HG03064 (cell line): ENCODE measurements at regions not wholly inside any gene's neighbourhood (a gene's known extent, or its start where the extent isn't known, plus 50 kb on each side); places are given as distances from the start of the nearest gene placed in this dataset.

Source experiments
- ATAC-seq: cut with Tn5 transposase; IDR thresholded peaks from one replicate; pipeline ENCODE4 v1.9.1; 2021; ENCODE audit warnings: low read depth; ENCODE audit not compliant: unreplicated experiment

- ATAC-seq: no peak
These were observed 168.7 kb upstream of the ITGB1 start for GRCh38 chr10:33126742-33127141.

GRCh38 chr10:33125522-33126517, 167.8 kb upstream of the ITGB1 start:
- ATAC-seq: no peak

- no peak for ATAC-seq
These were observed 167.1 kb upstream of the ITGB1 start for GRCh38 chr10:33125111-33125510.

GRCh38 chr10:33123680-33124079, 165.7 kb upstream of the ITGB1 start:
- ATAC-seq: no peak

GRCh38 chr10:33122014-33122809, 164.2 kb upstream of the ITGB1 start:
- ATAC-seq: no peak

- ATAC-seq: no peak
These were observed 162.7 kb upstream of the ITGB1 start for GRCh38 chr10:33120700-33121099.

- ATAC-seq: no peak
These were observed 162.2 kb upstream of the ITGB1 start for GRCh38 chr10:33120275-33120674.

- no peak for ATAC-seq
These were observed 159.8 kb upstream of the ITGB1 start for GRCh38 chr10:33117816-33118215.

GRCh38 chr10:33117230-33117629, 159.2 kb upstream of the ITGB1 start:
- no peak for ATAC-seq

GRCh38 chr10:33115738-33116719, 158.0 kb upstream of the ITGB1 start:
- ATAC-seq: no peak

GRCh38 chr10:33114451-33114952, 156.5 kb upstream of the ITGB1 start:
- no peak for ATAC-seq

- no peak for ATAC-seq
These were observed 155.4 kb upstream of the ITGB1 start for GRCh38 chr10:33113466-33113865.

- no peak for ATAC-seq
These were observed 154.9 kb upstream of the ITGB1 start for GRCh38 chr10:33112831-33113455.

GRCh38 chr10:33111488-33112051, 153.5 kb upstream of the ITGB1 start:
- ATAC-seq: no peak

- no peak for ATAC-seq
These were observed 151.9 kb upstream of the ITGB1 start for GRCh38 chr10:33109788-33110469.

GRCh38 chr10:33109384-33109783, 151.4 kb upstream of the ITGB1 start:
- ATAC-seq: no peak

- no peak for ATAC-seq
These were observed 149.9 kb upstream of the ITGB1 start for GRCh38 chr10:33107953-33108352.

GRCh38 chr10:33106767-33107166, 148.7 kb upstream of the ITGB1 start:
- ATAC-seq: no peak

GRCh38 chr10:33103863-33104379, 145.9 kb upstream of the ITGB1 start:
- no peak for ATAC-seq
